ENCODE measurements at regions not wholly inside any gene's neighbourhood (a gene's known extent, or its start where the extent isn't known, plus 50 kb on each side); places are given as distances from the start of the nearest gene placed in this dataset.

DNA sequence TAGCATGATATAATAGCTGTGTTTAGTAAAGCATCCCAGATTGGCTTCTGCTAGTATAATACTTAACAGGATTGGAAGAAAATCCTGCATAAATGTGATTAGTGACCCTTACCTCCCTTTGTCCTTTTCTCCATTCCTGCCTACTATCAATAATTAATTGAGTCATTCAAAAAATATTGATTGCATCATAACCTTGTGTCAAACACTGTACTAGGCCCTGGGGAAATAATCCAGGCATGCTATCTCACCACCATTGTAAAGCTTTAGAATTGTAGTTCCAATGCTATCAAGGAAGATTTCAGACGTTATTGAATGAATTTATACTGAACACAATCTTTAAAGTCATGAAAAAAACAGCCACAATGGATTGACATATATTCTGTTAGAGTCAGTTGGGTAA lies 378.6 kb upstream of the DDHD1 start:
- TF ChIP-seq, protein P1, sequence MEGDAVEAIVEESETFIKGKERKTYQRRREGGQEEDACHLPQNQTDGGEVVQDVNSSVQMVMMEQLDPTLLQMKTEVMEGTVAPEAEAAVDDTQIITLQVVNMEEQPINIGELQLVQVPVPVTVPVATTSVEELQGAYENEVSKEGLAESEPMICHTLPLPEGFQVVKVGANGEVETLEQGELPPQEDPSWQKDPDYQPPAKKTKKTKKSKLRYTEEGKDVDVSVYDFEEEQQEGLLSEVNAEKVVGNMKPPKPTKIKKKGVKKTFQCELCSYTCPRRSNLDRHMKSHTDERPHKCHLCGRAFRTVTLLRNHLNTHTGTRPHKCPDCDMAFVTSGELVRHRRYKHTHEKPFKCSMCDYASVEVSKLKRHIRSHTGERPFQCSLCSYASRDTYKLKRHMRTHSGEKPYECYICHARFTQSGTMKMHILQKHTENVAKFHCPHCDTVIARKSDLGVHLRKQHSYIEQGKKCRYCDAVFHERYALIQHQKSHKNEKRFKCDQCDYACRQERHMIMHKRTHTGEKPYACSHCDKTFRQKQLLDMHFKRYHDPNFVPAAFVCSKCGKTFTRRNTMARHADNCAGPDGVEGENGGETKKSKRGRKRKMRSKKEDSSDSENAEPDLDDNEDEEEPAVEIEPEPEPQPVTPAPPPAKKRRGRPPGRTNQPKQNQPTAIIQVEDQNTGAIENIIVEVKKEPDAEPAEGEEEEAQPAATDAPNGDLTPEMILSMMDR (IDR thresholded peaks at IDR 0.05) = no peak

GRCh38 chr14:53531156-53531555 lies 378.0 kb upstream of the DDHD1 start:
- intact Hi-C loops (cut with DNase I, micrococcal nuclease) = no loop called here
- ATAC-seq = no peak
- Histone ChIP-seq H3K4me3 (no peak overlapping the region), H3K36me3 (ENCODE audit: low read depth) (no peaks in the 10 kb centered on the region), H3K4me1 (ENCODE audit: low read depth) (no peaks in the 10 kb centered on the region), H3K9me3 (no peaks in the 10 kb centered on the region)
- TF ChIP-seq, protein P1 (IDR thresholded peaks at IDR 0.05) = no peak
- DNase-seq = no peak

More for the DNA sequence above, 378.6 kb upstream of the DDHD1 start:
- Histone ChIP-seq H3K4me1 (ENCODE audit: low read depth) (no peaks in the 10 kb centered on the region), H3K4me3 (no peak overlapping the region), H3K9me3 (no peaks in the 10 kb centered on the region), H3K36me3 (ENCODE audit: low read depth) (no peaks in the 10 kb centered on the region)
- intact Hi-C loops (cut with DNase I, micrococcal nuclease) = no loop called here
- ATAC-seq = no peak
- DNase-seq = no peak

- ATAC-seq = no peak
- intact Hi-C loops (cut with DNase I, micrococcal nuclease) = no loop called here
- DNase-seq = no peak
- TF ChIP-seq, protein P1 (IDR thresholded peaks at IDR 0.05) = no peak
- Histone ChIP-seq H3K9me3 (no peaks in the 10 kb centered on the region), H3K4me3 (no peak overlapping the region), H3K36me3 (ENCODE audit: low read depth) (no peaks in the 10 kb centered on the region), H3K4me1 (ENCODE audit: low read depth) (no peaks in the 10 kb centered on the region)
These were observed 376.4 kb upstream of the DDHD1 start for GRCh38 chr14:53529519-53529918.

- H3K4me1 ChIP-seq (ENCODE audit: low read depth) = no peaks in the 10 kb centered on the region
- no peaks in the 10 kb centered on the region for H3K9me3 ChIP-seq
- no peak overlapping the region for H3K4me3 ChIP-seq
- ATAC-seq (peak; percentile 52), DNase-seq (peak in 2 of 3 donors; percentile 18 to 41)
- H3K36me3 ChIP-seq (ENCODE audit: low read depth) = no peaks in the 10 kb centered on the region
- TF ChIP-seq, protein P1 (IDR thresholded peaks at IDR 0.05) = no peak
- intact Hi-C loops (cut with DNase I, micrococcal nuclease) = no loop called here
These were observed 375.1 kb upstream of the DDHD1 start for GRCh38 chr14:53528185-53528671.

DNA sequence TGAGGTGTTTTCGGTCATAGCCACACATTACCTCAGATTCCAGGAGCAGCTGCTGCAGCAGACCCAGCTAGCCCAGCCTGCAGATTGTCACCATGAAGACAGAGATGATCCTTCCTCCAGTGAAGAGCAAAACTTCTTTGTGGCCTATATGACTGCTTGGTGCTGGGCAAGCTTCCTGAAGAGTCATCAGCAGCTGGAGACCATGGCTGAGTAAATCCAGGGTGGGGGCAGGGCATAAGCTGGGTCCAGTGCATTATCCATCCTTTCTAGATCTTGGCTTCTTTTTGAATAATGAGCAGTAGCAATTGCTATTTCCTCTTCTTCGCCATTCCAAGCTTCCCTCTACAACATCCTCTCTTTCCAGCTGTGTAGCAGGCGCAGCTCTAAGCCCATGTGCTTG lies 373.1 kb upstream of the DDHD1 start:
- ATAC-seq (no peak), DNase-seq (no peak)
- Histone ChIP-seq H3K4me3 (no peak overlapping the region), H3K9me3 (no peaks in the 10 kb centered on the region), H3K36me3 (ENCODE audit: low read depth) (no peaks in the 10 kb centered on the region), H3K4me1 (ENCODE audit: low read depth) (no peaks in the 10 kb centered on the region)
- intact Hi-C loops (cut with DNase I, micrococcal nuclease) = no loop called here
- TF ChIP-seq, protein P1 (IDR thresholded peaks at IDR 0.05) = no peak

GRCh38 chr14:53525608-53526007 lies 372.5 kb upstream of the DDHD1 start:
- no peak overlapping the region for H3K4me3 ChIP-seq
- H3K4me1 ChIP-seq (ENCODE audit: low read depth) = no peaks in the 10 kb centered on the region
- intact Hi-C loops (cut with DNase I, micrococcal nuclease) = no loop called here
- ATAC-seq (peak; percentile 15), DNase-seq (no peak)
- H3K36me3 ChIP-seq (ENCODE audit: low read depth) = no peaks in the 10 kb centered on the region
- H3K9me3 ChIP-seq = no peaks in the 10 kb centered on the region
- TF ChIP-seq, protein P1 (IDR thresholded peaks at IDR 0.05) = no peak

All from mucosa of descending colon (tissue), 3 donors.